PC-9 (cell line): ENCODE measurements at regions not wholly inside any gene's neighbourhood (a gene's known extent, or its start where the extent isn't known, plus 50 kb on each side); places are given as distances from the start of the nearest gene placed in this dataset.

Source experiments
- EZH2 ChIP-seq: fragments of 200-600 bp; sonication (generic); IDR thresholded peaks from 2 replicates; pipeline ENCODE4 v1.8.0; 2017; ENCODE audit warnings: antibody characterized with exemption, low read depth
- TF ChIP-seq, protein P1 (sequence below): fragments of 200-600 bp; sonication (generic); conservative IDR thresholded peaks from 2 replicates; pipeline ENCODE4 v1.6.1; 2017; ENCODE audit warnings: mixed run types, antibody characterized with exemption, mild to moderate bottlenecking, moderate library complexity

GRCh38 chr2:45131587-45131986 is 122.3 kb upstream of the SIX2 start:
- TF ChIP-seq, protein P1, sequence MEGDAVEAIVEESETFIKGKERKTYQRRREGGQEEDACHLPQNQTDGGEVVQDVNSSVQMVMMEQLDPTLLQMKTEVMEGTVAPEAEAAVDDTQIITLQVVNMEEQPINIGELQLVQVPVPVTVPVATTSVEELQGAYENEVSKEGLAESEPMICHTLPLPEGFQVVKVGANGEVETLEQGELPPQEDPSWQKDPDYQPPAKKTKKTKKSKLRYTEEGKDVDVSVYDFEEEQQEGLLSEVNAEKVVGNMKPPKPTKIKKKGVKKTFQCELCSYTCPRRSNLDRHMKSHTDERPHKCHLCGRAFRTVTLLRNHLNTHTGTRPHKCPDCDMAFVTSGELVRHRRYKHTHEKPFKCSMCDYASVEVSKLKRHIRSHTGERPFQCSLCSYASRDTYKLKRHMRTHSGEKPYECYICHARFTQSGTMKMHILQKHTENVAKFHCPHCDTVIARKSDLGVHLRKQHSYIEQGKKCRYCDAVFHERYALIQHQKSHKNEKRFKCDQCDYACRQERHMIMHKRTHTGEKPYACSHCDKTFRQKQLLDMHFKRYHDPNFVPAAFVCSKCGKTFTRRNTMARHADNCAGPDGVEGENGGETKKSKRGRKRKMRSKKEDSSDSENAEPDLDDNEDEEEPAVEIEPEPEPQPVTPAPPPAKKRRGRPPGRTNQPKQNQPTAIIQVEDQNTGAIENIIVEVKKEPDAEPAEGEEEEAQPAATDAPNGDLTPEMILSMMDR: no peak
- no peak for TF ChIP-seq EZH2
